ENCODE measurements at regions not wholly inside any gene's neighbourhood (a gene's known extent, or its start where the extent isn't known, plus 50 kb on each side); places are given as distances from the start of the nearest gene placed in this dataset.
"Not testable (repeated sequence)": the region's sequence is repeated elsewhere in the genome, so short reads cannot be mapped to it uniquely, and the experiment has no call there.

GRCh38 chr6:113694278-113695077 is 162.7 kb upstream of the MARCKS start:
- DNase-seq: no peak

- DNase-seq: no peak
These were observed 161.6 kb upstream of the MARCKS start for GRCh38 chr6:113695516-113695915.

GRCh38 chr6:113696960-113697359 is 160.2 kb upstream of the MARCKS start:
- no peak for DNase-seq

GRCh38 chr6:113697632-113698410 is 159.3 kb upstream of the MARCKS start:
- peak in 1 of 2 donors; percentile 24 for DNase-seq

- no peak for DNase-seq
These were observed 157.9 kb upstream of the MARCKS start for GRCh38 chr6:113699239-113699638.

GRCh38 chr6:113701552-113702254 is 155.4 kb upstream of the MARCKS start:
- DNase-seq: no peak

- no peak for DNase-seq
These were observed 150.0 kb upstream of the MARCKS start for GRCh38 chr6:113707194-113707593.

- no peak for DNase-seq
These were observed 147.1 kb upstream of the MARCKS start for GRCh38 chr6:113709936-113710509.

- DNase-seq: no peak
These were observed 143.5 kb upstream of the MARCKS start for GRCh38 chr6:113713665-113714064.

- no peak for DNase-seq
These were observed 138.6 kb upstream of the MARCKS start for GRCh38 chr6:113718588-113718987.

GRCh38 chr6:113719064-113719463 is 138.1 kb upstream of the MARCKS start:
- no peak for DNase-seq

GRCh38 chr6:113719545-113719944 is 137.6 kb upstream of the MARCKS start:
- DNase-seq: no peak

- DNase-seq: no peak
These were observed 134.0 kb upstream of the MARCKS start for GRCh38 chr6:113723182-113723581.

- not testable (repeated sequence) for DNase-seq
These were observed 132.2 kb upstream of the MARCKS start for GRCh38 chr6:113724927-113725326.

- no peak for DNase-seq
These were observed 125.6 kb upstream of the MARCKS start for GRCh38 chr6:113731541-113731940.

GRCh38 chr6:113732384-113732966 is 124.7 kb upstream of the MARCKS start:
- no peak for DNase-seq

GRCh38 chr6:113733381-113733780 is 123.8 kb upstream of the MARCKS start:
- DNase-seq: no peak

GRCh38 chr6:113734982-113735381 is 122.2 kb upstream of the MARCKS start:
- DNase-seq: peak in 1 of 2 donors; percentile 8

- DNase-seq: no peak
These were observed 121.7 kb upstream of the MARCKS start for GRCh38 chr6:113735491-113735890.

- no peak for DNase-seq
These were observed 120.2 kb upstream of the MARCKS start for GRCh38 chr6:113736978-113737377.

GRCh38 chr6:113739041-113739655 is 118.0 kb upstream of the MARCKS start:
- no peak for DNase-seq

GRCh38 chr6:113741651-113742050 is 115.5 kb upstream of the MARCKS start:
- no peak for DNase-seq
